Limb (tissue), 2 donors: ENCODE measurements at regions not wholly inside any gene's neighbourhood (a gene's known extent, or its start where the extent isn't known, plus 50 kb on each side); places are given as distances from the start of the nearest gene placed in this dataset.
"Not testable (repeated sequence)": the region's sequence is repeated elsewhere in the genome, so short reads cannot be mapped to it uniquely, and the experiment has no call there.

Experiments
- DNase-seq, 2 donors: peaks; one replicate each; pipeline ENCODE4 v3.0.0-alpha.2; 2016; ENCODE audit errors: extremely low spot score in 2 of 2

- DNase-seq = not testable (repeated sequence)
Measured at GRCh38 chr14:19241451-19241850, 192.7 kb downstream of the POTEG start.

- DNase-seq = not testable (repeated sequence)
Measured at GRCh38 chr14:19242529-19242928, 191.6 kb downstream of the POTEG start.

- not testable (repeated sequence) for DNase-seq
Measured at GRCh38 chr14:19266908-19267307, 167.2 kb downstream of the POTEG start.

GRCh38 chr14:19267636-19268035 lies 166.5 kb downstream of the POTEG start:
- DNase-seq = not testable (repeated sequence)

- DNase-seq = not testable (repeated sequence)
Measured at GRCh38 chr14:19268047-19268627, 166.0 kb downstream of the POTEG start.

GRCh38 chr14:19272235-19272634 lies 161.9 kb downstream of the POTEG start:
- not testable (repeated sequence) for DNase-seq

GRCh38 chr14:19289669-19290068 lies 144.5 kb downstream of the POTEG start:
- DNase-seq = not testable (repeated sequence)

GRCh38 chr14:19300243-19300642 lies 133.9 kb downstream of the POTEG start:
- DNase-seq = not testable (repeated sequence)

GRCh38 chr14:19300838-19301237 lies 133.3 kb downstream of the POTEG start:
- not testable (repeated sequence) for DNase-seq

GRCh38 chr14:19303844-19304243 lies 130.3 kb downstream of the POTEG start:
- DNase-seq = not testable (repeated sequence)

GRCh38 chr14:19304442-19304841 lies 129.7 kb downstream of the POTEG start:
- not testable (repeated sequence) for DNase-seq

GRCh38 chr14:19304918-19305317 lies 129.2 kb downstream of the POTEG start:
- not testable (repeated sequence) for DNase-seq

- not testable (repeated sequence) for DNase-seq
Measured at GRCh38 chr14:19305776-19306175, 128.4 kb downstream of the POTEG start.

GRCh38 chr14:19306405-19306804 lies 127.7 kb downstream of the POTEG start:
- DNase-seq = not testable (repeated sequence)

GRCh38 chr14:19311023-19311422 lies 123.1 kb downstream of the POTEG start:
- not testable (repeated sequence) for DNase-seq

GRCh38 chr14:19330678-19331077 lies 103.5 kb downstream of the POTEG start:
- not testable (repeated sequence) for DNase-seq

- not testable (repeated sequence) for DNase-seq
Measured at GRCh38 chr14:19337232-19338059, 96.7 kb downstream of the POTEG start.

- DNase-seq = not testable (repeated sequence)
Measured at GRCh38 chr14:19338060-19338372, 96.1 kb downstream of the POTEG start.

- DNase-seq = not testable (repeated sequence)
Measured at GRCh38 chr14:19340976-19341375, 93.2 kb downstream of the POTEG start.

GRCh38 chr14:19341627-19342026 lies 92.5 kb downstream of the POTEG start:
- not testable (repeated sequence) for DNase-seq

- not testable (repeated sequence) for DNase-seq
Measured at GRCh38 chr14:19344261-19344660, 89.9 kb downstream of the POTEG start.

GRCh38 chr14:19344689-19345088 lies 89.5 kb downstream of the POTEG start:
- DNase-seq = not testable (repeated sequence)
